ENCODE measurements at regions not wholly inside any gene's neighbourhood (a gene's known extent, or its start where the extent isn't known, plus 50 kb on each side); places are given as distances from the start of the nearest gene placed in this dataset.

DNA sequence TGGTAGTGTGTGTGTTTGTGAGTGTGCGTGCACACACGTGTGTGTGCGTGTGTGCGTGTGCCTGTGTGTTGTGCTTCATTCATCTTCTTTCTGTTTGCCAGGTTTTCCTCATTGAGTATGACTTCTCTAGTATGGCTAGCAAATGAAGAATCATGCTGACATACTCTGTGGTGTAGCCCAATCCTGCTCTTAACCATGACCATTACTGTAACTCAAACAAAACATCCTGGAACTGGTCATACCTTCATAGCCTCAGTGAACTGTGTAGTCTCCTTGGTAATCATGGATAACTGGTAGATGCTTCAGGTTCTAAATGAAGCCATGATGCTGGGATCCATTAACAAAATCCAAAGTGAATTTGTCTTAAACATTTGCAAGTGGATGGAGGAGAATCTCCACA, 1117.7 kb downstream of the BCL11B start:
- FAIRE-seq (no peak), DNase-seq (ENCODE audit: low spot score in 2 of 2) (no peak)

DNA sequence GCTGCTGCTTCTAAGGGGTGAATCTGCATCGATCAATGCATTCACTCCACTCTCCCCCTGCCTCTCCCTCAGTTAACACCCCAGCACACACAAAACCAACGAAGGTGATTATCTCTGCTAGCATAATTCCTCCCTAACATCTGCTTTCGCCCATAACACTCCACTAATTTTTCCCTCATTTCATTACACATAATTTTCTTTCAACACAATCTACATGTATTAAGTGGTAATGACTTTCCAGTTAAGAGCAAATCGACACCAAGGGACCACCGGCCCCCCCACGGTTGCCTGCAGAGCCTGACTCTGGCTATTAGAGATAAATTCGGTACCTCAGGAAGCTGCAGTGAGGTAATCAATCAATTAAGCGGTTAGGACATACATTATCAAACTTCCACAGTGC, 1115.6 kb downstream of the BCL11B start:
- DNase-seq (ENCODE audit: low spot score in 2 of 2) (no peak), FAIRE-seq (no peak)

DNA sequence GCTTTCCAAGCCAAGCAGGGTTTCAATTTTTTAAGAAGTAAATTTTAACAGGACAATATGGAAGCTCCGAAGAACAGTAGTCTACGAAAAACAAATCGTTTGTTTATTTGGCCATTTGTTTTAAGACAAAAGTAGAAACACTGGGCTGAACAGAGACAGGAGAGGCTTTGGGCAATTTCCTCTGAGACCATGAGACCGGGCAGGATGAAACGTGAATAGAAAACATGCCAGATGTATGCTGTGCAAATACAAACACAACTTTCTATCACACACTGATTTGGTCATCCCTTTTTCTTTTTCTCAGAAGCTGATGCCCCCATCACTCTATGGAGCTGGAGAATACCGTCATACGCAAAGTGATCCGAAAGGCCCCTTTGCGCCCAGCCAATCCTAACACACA, 1111.1 kb downstream of the BCL11B start:
- FAIRE-seq (no peak), DNase-seq (ENCODE audit: low spot score in 2 of 2) (no peak)

DNA sequence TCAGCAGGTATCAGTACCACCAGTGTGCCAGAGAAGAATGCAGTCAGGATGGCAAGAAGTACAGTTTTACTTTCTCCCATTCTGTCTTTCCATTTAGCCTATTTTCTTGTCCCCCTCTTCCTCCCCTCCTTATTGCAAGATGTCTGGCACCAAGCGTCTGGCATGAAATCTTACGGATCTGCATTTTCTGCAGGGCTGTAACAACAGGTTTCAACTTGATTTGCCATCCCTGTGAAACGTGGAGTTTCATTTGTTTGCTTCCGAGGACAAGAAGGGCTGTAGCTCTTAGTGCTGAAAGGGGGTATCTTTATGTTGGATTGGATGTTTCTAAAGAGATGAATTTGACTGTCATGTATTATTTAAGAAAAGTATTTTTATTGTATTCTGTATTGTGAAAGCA, 1110.6 kb downstream of the BCL11B start:
- DNase-seq (ENCODE audit: low spot score in 2 of 2) (no peak), FAIRE-seq (no peak)

DNA sequence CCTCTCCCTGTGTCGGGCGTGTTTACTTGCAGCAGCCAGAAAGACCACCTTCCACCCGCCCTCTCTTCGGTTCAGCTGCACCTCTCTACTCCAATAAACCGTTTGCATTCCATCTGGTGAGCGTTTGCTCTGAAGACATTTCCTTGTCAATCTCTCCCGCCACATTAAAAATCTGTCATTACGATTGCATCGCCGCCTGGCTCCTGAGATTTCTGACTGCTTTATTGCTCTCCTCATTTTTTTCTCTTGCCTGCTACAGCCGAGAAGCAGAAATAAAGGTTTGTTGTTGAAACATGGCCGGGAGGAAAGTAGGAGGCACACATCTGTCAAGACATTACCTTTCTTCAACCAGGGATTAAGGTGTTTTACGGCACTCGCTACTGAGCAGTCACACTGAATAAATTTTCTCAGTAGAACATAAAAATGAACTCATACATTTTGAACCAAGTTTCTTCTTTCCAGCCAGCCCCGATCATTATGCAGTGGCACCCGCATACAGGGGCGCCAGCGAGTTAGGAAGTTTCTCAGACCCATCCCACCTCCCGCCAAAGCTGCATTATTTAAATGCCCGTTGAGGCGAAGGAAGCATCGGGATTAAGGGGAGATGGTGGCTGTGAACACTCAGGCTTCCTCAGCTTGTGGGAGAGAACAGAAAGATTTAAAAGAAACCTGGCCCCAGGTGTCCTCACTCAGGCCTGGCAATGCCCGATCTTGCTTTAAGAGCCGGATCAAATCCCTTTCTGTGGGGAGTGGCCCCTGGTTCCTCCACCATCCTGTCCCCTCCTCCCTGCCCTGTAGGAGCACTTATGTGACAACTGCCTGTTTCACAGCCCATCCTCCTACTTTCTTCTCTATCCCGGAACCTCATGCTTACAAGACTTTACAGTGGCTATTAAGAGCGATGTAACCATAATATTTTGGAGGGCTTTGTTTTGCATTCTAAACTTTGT, 1108.9 kb downstream of the BCL11B start:
- FAIRE-seq (no peak), DNase-seq (ENCODE audit: low spot score in 2 of 2) (no peak)

DNA sequence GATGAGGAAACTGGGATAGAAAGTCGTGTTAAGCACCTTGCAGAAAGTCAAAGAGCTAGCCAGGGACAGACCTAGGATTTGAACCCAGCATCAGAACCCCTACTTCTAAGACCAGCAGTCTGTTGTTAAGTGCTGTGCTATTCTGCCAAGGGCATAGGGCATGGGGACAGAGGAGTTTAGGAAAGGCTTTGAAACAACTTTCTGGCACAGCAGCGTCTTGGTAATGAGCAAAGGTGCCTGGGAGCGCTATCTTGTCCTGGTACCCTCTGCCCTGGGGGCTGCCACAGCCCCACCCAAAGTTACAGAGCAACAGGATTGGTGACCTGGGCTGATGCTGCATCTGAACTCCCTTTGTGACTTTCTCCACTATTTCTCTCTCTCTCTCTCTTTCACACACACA, 1108.1 kb downstream of the BCL11B start:
- DNase-seq (ENCODE audit: low spot score in 2 of 2): no peak
- no peak for FAIRE-seq

DNA sequence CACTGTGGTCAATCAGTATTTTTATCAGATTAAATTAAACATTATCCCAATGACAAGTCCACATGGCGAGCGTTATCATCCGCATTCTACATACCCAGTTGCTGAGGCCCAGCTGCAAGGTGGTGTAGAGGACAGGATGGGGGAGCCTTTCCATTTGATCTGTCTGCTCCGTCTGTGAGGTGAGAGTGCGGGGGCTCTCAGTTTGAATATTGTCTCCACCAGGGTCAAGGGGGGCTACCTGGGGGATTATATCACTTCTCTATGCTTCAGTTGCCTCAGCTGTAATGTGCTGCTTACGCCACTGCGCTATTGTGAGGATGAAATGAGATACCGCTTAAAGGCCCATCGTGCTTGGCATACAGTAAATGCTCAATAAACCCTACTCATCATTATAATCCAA, 1106.0 kb downstream of the BCL11B start:
- FAIRE-seq: no peak

DNA sequence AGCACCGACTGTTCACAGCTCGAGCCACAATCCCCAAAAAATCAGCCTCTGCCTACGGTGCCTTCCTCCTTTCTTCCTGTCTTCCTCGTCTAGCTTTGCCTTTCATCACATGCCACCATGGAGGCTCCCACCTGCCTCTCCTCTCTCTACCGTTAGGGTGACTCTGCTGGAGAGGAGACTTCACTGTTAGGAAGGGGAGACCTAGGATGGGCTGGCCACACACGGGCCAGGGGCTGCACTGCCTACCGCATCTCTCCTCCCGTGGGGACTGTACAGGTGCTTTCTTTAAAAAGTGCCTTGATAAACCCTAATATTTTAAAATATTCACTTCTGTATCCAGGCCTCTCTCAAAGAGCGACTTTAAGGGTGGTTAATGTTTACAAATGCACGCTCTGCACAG, 1104.7 kb downstream of the BCL11B start:
- DNase-seq (ENCODE audit: low spot score in 2 of 2) (no peak), FAIRE-seq (no peak)

More for the DNA sequence above, 1106.0 kb downstream of the BCL11B start:
- no peak for DNase-seq (ENCODE audit: low spot score in 2 of 2)

DNA sequence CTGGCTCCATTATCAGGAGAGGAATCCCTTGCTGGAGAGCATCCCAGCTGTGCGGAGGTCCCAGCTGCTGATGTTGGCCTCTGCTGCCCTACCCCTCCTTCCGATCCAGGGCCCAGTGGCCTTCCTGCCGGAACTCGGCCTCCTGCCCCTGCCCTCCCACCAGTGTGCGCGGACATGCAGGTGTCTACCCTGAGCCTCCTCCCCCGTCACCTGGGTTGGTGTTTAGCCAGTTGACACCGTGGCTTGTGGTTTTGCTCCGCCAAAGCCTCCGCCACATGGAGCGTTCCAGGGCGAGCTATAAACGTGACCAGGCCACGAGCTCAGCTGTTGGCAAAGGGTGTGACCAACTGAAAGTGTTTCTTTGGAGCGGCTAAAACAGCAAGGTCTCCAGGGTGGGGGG, 1104.3 kb downstream of the BCL11B start:
- FAIRE-seq (no peak), DNase-seq (ENCODE audit: low spot score in 2 of 2) (no peak)

DNA sequence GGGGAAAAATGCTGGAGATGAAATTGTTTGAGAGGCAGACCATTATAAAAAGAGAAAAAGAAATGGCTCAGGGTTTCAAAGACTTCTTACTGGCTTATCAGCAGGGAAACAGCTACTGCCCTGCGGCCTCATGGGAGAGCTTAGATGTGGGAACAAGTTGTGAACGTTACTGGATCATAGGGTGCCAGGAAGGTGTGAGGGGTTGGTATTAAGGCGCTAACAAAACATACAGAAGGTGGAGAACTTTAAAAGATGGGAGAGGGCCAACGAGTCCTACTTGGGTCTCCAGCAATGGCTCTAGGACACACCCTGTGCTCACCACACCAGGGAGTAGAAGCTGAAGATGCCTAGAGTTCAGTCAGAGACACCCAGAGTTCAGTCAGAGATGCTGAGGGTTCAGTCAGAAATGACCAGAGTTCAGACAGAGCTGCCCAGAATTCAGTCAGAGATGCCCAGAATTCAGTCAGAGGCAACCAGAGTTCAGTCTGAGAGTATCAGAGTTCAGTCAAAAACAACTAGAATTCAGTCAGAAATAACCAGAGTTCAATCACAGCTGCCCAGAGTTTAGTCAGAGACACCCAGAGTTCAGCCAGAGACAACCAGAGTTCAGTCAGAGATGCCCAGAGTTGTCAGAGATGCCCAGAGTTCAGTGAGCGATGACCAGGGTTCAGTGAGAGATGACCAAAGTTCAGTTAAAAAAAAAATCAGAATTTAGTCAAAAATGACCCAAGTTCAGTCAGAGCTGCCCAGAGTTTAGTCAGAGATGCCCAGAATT, 1103.6 kb downstream of the BCL11B start:
- FAIRE-seq (no peak), DNase-seq (ENCODE audit: low spot score in 2 of 2) (no peak)

DNA sequence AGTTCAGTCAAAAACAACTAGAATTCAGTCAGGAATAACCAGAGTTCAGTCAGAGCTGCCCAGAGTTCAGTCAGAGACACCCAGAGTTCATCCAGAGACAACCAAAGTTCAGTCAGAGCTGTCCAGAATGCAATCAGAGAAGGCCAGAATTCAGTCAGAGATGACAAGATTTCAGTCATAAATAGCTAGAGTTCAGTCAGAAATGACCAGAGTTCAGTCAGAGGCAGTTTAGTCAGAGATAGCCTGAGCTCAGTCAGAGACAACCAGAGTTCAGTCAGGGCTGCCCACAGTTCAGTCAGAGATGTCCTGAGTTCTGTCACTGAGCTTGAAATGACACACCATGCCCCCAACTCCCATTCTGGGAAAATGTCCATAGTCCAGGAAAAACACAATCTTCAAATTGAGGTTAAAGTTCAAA, 1102.8 kb downstream of the BCL11B start:
- no peak for FAIRE-seq
- no peak for DNase-seq (ENCODE audit: low spot score in 2 of 2)

DNA sequence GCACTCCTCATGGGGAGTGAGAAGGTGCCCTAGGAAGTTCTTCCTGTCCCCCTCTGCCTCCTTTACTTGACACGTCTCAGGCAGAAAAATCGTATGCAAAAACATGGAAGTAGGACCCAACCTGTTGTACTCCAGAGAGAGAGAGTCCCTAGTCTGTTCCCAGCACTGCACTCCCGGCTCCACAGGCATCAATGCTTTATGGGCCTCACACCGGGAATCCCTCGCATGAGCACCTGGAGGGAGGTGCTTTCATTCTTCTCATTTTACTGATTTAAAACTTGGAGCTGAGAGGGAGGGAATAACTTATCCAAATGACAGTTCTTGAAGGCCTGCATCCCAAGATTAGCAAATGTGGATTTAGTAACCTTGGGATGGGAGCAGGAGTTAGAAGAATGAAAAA, 1101.4 kb downstream of the BCL11B start:
- FAIRE-seq (no peak), DNase-seq (ENCODE audit: low spot score in 2 of 2) (no peak)

DNA sequence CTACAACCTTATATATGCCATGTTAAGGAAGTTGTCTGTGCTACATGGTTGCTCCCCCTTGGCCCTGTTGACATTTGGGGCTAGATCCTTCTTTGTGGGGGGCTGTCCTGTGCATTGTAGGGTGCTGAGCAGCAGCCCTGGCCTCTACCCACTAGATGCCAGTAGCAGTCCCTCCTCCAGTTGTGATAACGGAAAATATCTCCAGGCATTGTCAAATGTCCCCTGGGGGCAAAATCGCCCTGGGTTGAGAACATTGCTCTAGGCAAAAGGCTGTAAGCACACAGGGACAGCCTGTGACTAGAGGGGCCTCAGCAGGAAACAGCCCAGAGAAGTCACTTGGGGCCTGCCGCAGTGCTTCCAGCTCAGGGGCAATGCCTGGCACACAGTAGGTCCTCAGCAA, 1100.3 kb downstream of the BCL11B start:
- DNase-seq (ENCODE audit: low spot score in 2 of 2): no peak
- FAIRE-seq: no peak

DNA sequence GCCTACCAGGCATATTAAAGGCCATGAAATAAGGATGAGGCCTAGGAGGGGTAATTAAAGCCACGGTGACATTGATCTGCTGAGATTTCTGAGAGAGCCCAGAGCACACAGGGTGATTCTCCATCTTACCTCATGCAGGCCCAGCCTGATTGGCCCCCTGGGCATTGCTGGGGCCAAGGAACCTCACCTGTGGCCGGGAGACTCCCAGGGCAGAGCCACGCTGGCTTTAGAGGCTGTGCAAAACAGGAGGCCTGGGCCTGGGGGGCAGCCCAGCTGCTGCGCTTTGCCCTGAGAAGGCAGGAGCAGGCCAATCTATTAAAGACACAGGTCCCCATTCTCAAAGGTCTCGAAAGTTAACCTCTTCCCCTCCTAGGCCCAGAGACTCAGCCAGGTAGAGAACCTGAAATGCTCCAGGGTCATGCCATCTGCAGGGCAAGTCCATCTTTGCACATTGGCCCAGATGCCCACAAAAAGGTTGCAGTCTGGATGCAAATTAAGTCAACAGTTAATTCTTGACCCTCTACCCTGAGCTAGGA, 1099.7 kb downstream of the BCL11B start:
- DNase-seq (ENCODE audit: low spot score in 2 of 2) (no peak), FAIRE-seq (no peak)

DNA sequence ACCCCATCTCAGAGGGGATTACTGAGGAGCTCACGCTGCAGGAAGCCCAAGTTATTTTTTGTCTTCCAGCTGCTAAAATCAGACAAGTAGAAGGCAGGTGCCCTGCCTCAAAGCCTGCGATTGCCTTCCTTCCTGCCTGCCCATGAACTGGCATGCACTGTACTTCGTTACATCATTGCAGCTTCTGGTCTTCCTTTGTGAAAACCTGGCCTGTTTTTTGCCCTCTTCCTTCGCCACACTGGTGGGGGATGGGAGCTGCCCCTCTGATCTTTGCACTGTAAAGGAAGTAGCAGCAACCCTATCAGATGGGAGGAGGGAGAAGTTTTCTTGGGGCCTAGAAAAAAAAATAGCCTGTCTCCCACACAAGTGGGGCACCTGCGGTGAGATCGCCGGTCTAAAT, 1098.7 kb downstream of the BCL11B start:
- no peak for FAIRE-seq
- DNase-seq (ENCODE audit: low spot score in 2 of 2): no peak

DNA sequence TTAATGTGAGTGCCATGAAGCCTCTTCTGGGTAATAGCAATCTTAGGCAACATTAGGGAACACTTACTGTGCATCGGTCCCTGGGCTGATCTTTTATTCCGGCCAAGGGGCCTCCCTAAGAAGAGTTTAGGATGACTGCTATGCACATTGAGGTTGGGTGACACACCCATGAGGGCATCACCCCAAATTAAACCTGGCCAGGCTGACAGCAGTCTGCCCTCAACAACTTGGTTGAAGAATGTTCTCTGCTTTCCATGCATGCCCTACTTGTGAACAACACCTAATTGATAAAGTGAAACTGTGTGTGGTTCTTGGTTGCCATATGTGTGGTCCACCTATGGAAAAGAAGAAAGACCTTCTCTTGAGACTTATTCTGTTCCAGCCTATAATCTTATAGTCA, 1098.0 kb downstream of the BCL11B start:
- FAIRE-seq (no peak), DNase-seq (ENCODE audit: low spot score in 2 of 2) (no peak)

DNA sequence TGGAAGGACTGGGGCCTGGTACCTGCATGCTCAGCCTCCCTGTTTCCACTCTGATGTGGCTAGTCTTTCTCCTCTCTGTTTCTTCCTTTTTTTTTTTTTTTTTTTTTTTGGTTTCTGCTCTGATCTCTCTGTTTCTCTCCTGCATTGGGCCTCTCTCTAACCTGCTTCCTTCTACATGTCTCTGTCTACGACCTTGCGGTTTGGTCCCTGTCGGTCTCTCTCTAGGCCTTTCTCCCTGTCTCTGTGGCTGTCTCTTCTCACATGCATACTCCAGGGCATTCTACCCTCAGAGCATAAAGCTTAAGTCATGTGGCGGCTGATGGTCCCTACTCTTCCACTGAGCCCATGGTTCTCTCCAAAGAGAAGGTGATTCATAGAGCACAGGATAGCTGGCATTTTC, 1096.6 kb downstream of the BCL11B start:
- DNase-seq (ENCODE audit: low spot score in 2 of 2) (no peak), FAIRE-seq (no peak)

DNA sequence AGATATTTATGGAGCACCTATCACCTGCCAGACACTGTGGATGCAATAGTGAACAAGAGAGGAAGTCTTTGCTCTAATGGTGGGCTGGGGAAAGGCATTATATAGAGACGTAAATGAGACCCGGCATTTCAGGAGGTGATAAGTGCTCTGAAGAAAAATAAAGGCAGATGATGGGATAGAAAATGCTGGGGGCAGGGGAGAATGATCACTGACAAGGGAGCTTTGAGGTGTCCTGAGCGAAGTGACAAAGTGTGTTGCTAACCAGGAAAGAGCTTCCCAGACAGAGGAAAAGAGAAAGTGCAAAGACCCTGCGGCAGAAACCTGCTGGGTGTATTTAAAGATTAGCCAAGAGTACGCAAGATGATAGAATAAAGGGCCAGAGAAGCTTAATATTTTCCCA, 1096.1 kb downstream of the BCL11B start:
- no peak for DNase-seq (ENCODE audit: low spot score in 2 of 2)
- no peak for FAIRE-seq

DNA sequence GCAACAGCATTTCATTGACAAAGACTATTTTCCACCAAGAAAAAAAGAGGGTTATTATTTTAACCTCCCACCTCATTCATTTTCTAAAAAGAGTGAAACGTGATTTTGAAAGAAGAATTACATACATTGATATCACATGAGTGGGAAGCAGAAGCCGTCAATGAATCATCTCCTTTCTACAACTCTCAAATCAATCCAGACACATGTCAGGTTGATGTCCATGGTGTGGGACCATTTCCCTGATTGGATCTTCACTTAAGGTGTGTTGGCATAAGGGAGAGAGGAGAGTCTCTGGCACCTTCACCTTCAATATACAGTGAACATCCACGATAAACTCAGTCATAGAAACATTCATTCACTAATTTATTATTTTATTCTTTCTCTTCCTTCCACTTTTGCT, 1095.1 kb downstream of the BCL11B start:
- DNase-seq (ENCODE audit: low spot score in 2 of 2): no peak
- no peak for FAIRE-seq

DNA sequence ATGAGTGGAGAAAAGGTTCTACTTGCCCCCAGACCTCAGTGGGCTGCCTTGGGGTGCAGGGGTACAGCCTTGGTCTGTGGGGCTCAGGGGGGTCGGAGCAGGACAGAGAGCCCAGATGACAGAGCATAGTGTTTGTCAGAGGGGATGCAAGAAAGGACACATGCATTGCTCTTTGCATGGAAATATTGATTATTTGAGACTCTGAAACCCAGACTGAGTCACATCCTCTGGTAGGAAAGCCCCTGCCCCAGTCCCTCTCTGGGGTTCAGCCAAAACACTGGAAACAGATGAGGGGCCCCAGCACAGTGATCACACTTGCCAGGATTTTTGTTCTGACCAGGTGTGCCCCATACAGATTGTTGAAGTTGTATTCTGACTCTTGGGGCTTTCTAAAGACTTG, 1094.4 kb downstream of the BCL11B start:
- FAIRE-seq (no peak), DNase-seq (ENCODE audit: low spot score in 2 of 2) (no peak)

DNA sequence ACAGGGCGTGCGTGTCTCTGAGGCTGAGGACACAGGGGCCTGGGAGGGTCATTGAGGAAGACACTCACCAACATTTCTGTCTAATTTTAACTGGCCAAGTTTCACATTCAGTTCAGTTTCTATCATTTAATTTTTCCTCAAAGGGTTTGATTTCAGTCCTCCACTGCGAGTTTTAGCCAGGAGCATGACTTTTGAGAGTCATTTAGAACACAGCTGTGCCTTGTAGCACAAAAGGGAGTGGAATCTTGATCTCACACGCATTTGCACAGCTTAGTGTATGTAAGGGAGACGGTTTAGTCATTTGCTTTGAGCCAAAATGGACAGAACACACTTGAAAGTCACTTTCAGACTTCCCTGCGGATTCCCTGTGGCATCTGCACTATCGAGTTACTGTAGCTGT, 1090.8 kb downstream of the BCL11B start:
- FAIRE-seq (no peak), DNase-seq (ENCODE audit: low spot score in 2 of 2) (no peak)

DNA sequence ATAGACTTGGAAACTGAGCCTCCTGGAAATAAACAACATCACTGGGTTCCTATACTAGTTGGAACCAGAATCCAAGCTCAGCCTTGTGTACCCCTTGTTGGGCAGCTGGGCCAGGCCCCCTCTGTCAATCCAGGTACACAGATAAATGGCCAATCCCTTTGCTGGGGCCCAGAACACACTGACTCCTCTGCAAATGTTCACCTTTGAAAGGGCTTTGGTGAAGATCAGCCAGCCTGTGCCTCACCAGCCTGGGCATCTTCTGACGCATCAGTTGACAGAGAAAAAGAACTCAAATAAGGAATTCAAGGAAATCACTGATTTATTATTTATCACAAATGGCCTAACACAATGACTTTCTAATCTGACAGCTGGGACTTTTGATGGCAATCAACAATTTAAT, 1090.2 kb downstream of the BCL11B start:
- no peak for DNase-seq (ENCODE audit: low spot score in 2 of 2)
- FAIRE-seq: no peak
